Stimulated activated naive CD8-positive, alpha-beta T cell treated with anti-CD3 and anti-CD28 coated beads, Interleukin-15, amount 100 ng/mL, for 72 hours (primary cell): ENCODE measurements at regions not wholly inside any gene's neighbourhood (a gene's known extent, or its start where the extent isn't known, plus 50 kb on each side); places are given as distances from the start of the nearest gene placed in this dataset.

ENCODE experiments used
- ATAC-seq: fragments of 150-1000 bp; cut with Tn5 transposase; 2 replicates; pipeline ENCODE4 v1.10.0; 2021; ENCODE audit warnings: mild to moderate bottlenecking, moderate library complexity
- DNase-seq, 2 donors: peaks; one replicate each; pipeline ENCODE4 v3.0.0; 2021 to 2022
- H3K27ac Mint-ChIP-seq, 2 donors: one replicate each; pipeline ENCODE4 v1.8.0; 2022; ENCODE audit warnings: mild to moderate bottlenecking in 2 of 2, mixed read lengths in 2 of 2, moderate library complexity in 2 of 2
- H3K27me3 Mint-ChIP-seq: one replicate; pipeline ENCODE4 v1.8.0; 2022; ENCODE audit warnings: mixed read lengths
- H3K4me1 Mint-ChIP-seq: one replicate; pipeline ENCODE4 v1.8.0; 2022; ENCODE audit warnings: mild to moderate bottlenecking, mixed read lengths
- H3K4me3 Mint-ChIP-seq, 2 donors: one replicate each; pipeline ENCODE4 v1.8.0; 2022; ENCODE audit warnings: mild to moderate bottlenecking in 2 of 2, mixed read lengths in 2 of 2, moderate library complexity in 1 of 2
- H3K9me3 Mint-ChIP-seq, 2 donors: one replicate each; pipeline ENCODE4 v1.8.0; 2022; ENCODE audit warnings: mixed read lengths in 2 of 2

- H3K4me1 Mint-ChIP-seq, result peaks cover 89% of the 10 kb centered on the region
- peak overlapping the region in 1 of 2 donors; percentile 53 for H3K27ac Mint-ChIP-seq
- no peak overlapping the region for H3K4me3 Mint-ChIP-seq
- no peak for ATAC-seq
- no peak for DNase-seq
- H3K9me3 Mint-ChIP-seq, result peaks cover 6 to 8% of the 10 kb centered on the region in 2 donors
- no peaks in the 10 kb centered on the region for H3K27me3 Mint-ChIP-seq
These were observed 150.7 kb downstream of the KLF13 start for GRCh38 chr15:31477301-31477700.

- Mint-ChIP-seq H3K27me3 (no peaks in the 10 kb centered on the region), H3K4me3 (no peak overlapping the region), H3K9me3 (peaks cover 6 to 8% of the 10 kb centered on the region in 2 donors), H3K27ac (no peak overlapping the region), H3K4me1 (peaks cover 88% of the 10 kb centered on the region)
- ATAC-seq (no peak), DNase-seq (no peak)
These were observed 151.4 kb downstream of the KLF13 start for GRCh38 chr15:31477851-31478701.

GRCh38 chr15:31478702-31479221 is 152.1 kb downstream of the KLF13 start:
- peaks cover 6 to 8% of the 10 kb centered on the region in 2 donors for H3K9me3 Mint-ChIP-seq
- no peaks in the 10 kb centered on the region for H3K27me3 Mint-ChIP-seq
- no peak for DNase-seq
- peaks cover 82% of the 10 kb centered on the region for H3K4me1 Mint-ChIP-seq
- ATAC-seq, result no peak
- H3K4me3 Mint-ChIP-seq, result peak overlapping the region in 1 of 2 donors; percentile 15
- H3K27ac Mint-ChIP-seq, result no peak overlapping the region

GRCh38 chr15:31480356-31481025 is 153.9 kb downstream of the KLF13 start:
- DNase-seq (no peak), ATAC-seq (no peak)
- H3K9me3 Mint-ChIP-seq, result peaks cover 6 to 14% of the 10 kb centered on the region in 2 donors
- H3K27me3 Mint-ChIP-seq, result no peaks in the 10 kb centered on the region
- peaks cover 79% of the 10 kb centered on the region for H3K4me1 Mint-ChIP-seq
- no peak overlapping the region for H3K27ac Mint-ChIP-seq
- H3K4me3 Mint-ChIP-seq, result peak overlapping the region in 1 of 2 donors; percentile 35

GRCh38 chr15:31481142-31481541 is 154.5 kb downstream of the KLF13 start:
- H3K4me3 Mint-ChIP-seq, result no peak overlapping the region
- ATAC-seq, result no peak
- peaks cover 79% of the 10 kb centered on the region for H3K4me1 Mint-ChIP-seq
- DNase-seq, result no peak
- H3K9me3 Mint-ChIP-seq, result peaks cover 6 to 14% of the 10 kb centered on the region in 2 donors
- no peaks in the 10 kb centered on the region for H3K27me3 Mint-ChIP-seq
- H3K27ac Mint-ChIP-seq, result no peak overlapping the region

- Mint-ChIP-seq H3K9me3 (peaks cover 6 to 13% of the 10 kb centered on the region in 2 donors), H3K27me3 (no peaks in the 10 kb centered on the region), H3K27ac (peak overlapping the region; percentile 93 to 96), H3K4me1 (peaks cover 81% of the 10 kb centered on the region), H3K4me3 (peak overlapping the region; percentile 92 to 97)
- no peak for ATAC-seq
- DNase-seq, result no peak
These were observed 155.7 kb downstream of the KLF13 start for GRCh38 chr15:31482122-31482922.

GRCh38 chr15:31483053-31483985 is 156.7 kb downstream of the KLF13 start:
- H3K4me1 Mint-ChIP-seq, result peaks cover 86% of the 10 kb centered on the region
- peak; percentile 60 to 65 for DNase-seq
- no peaks in the 10 kb centered on the region for H3K27me3 Mint-ChIP-seq
- H3K9me3 Mint-ChIP-seq, result peaks cover 0 to 5% of the 10 kb centered on the region in 2 donors
- ATAC-seq, result peak; percentile 75
- peak overlapping the region; percentile 93 to 96 for H3K27ac Mint-ChIP-seq
- H3K4me3 Mint-ChIP-seq, result peak overlapping the region; percentile 92 to 97

- DNase-seq (peak; percentile 42 to 50), ATAC-seq (peak; percentile 46)
- Mint-ChIP-seq H3K4me3 (peak overlapping the region; percentile 84 to 97), H3K27ac (peak overlapping the region in 1 of 2 donors; percentile 89), H3K4me1 (peaks cover 87% of the 10 kb centered on the region), H3K27me3 (no peaks in the 10 kb centered on the region), H3K9me3 (peaks cover 0 to 5% of the 10 kb centered on the region in 2 donors)
These were observed 157.6 kb downstream of the KLF13 start for GRCh38 chr15:31483986-31484951.

- no peak for ATAC-seq
- Mint-ChIP-seq H3K27me3 (no peaks in the 10 kb centered on the region), H3K27ac (no peak overlapping the region), H3K4me3 (peak overlapping the region; percentile 84 to 97), H3K9me3 (peaks cover 0 to 5% of the 10 kb centered on the region in 2 donors), H3K4me1 (peaks cover 89% of the 10 kb centered on the region)
- DNase-seq, result no peak
These were observed 158.4 kb downstream of the KLF13 start for GRCh38 chr15:31484986-31485385.

GRCh38 chr15:31485431-31485830 is 158.8 kb downstream of the KLF13 start:
- Mint-ChIP-seq H3K27me3 (no peaks in the 10 kb centered on the region), H3K4me3 (peak overlapping the region in 1 of 2 donors; percentile 97), H3K4me1 (peaks cover 89% of the 10 kb centered on the region), H3K27ac (no peak overlapping the region), H3K9me3 (peaks cover 0 to 5% of the 10 kb centered on the region in 2 donors)
- no peak for ATAC-seq
- no peak for DNase-seq

- Mint-ChIP-seq H3K4me3 (peak overlapping the region in 1 of 2 donors; percentile 13), H3K9me3 (peaks cover 3 to 10% of the 10 kb centered on the region in 2 donors), H3K27me3 (no peaks in the 10 kb centered on the region), H3K4me1 (peaks cover 89% of the 10 kb centered on the region), H3K27ac (no peak overlapping the region)
- DNase-seq (no peak), ATAC-seq (no peak)
These were observed 159.4 kb downstream of the KLF13 start for GRCh38 chr15:31485911-31486461.

- Mint-ChIP-seq H3K27ac (no peak overlapping the region), H3K4me1 (peaks cover 90% of the 10 kb centered on the region), H3K9me3 (peaks cover 8 to 15% of the 10 kb centered on the region in 2 donors), H3K27me3 (no peaks in the 10 kb centered on the region), H3K4me3 (no peak overlapping the region)
- DNase-seq (no peak), ATAC-seq (no peak)
These were observed 159.9 kb downstream of the KLF13 start for GRCh38 chr15:31486506-31486905.
